CD4-positive, alpha-beta T cell (primary cell): ENCODE measurements at regions not wholly inside any gene's neighbourhood (a gene's known extent, or its start where the extent isn't known, plus 50 kb on each side); places are given as distances from the start of the nearest gene placed in this dataset.

Experiments
- ATAC-seq: fragments of 200-7000 bp; cut with Tn5 transposase; one replicate; pipeline ENCODE4 v1.10.0; 2022; ENCODE audit warnings: mild to moderate bottlenecking; ENCODE audit not compliant: poor library complexity
- CTCF ChIA-PET: fragments of 350-600 bp; sonication (Branson Sonifier 250); formaldehyde crosslinking; loops from one replicate; lab custom pipeline; 2021; ENCODE audit warnings: antibody characterized with exemption, inconsistent platforms; lab: Charles Lee
- POLR2A ChIA-PET: fragments of 350-600 bp; sonication (Branson Sonifier 250); formaldehyde crosslinking; loops from one replicate; lab custom pipeline; 2021; ENCODE audit warnings: antibody characterized with exemption, inconsistent platforms; lab: Charles Lee
- DNase-seq, 14 experiments: peaks; one replicate each; pipeline ENCODE4 v3.0.0-alpha.2; 2013 to 2020; ENCODE audit warnings: mixed read lengths in 2 of 14
- H3K27ac ChIP-seq, 2 donors: one replicate each; pipeline versions ENCODE4 v1.5.1 to v1.7.0; 2013; ENCODE audit warnings: low read length in 2 of 2, low read depth in 1 of 2, mild to moderate bottlenecking in 1 of 2
- H3K27me3 ChIP-seq, 2 experiments: 1 replicate in 1 of 2; 2 replicates in 1 of 2; pipeline versions ENCODE4 v1.6.1 to v1.7.0; 2013; ENCODE audit warnings: low read length in 2 of 2, control low read depth in 1 of 2, mild to moderate bottlenecking in 1 of 2, moderate library complexity in 1 of 2; ENCODE audit not compliant: insufficient read depth in 2 of 2, control insufficient read depth in 1 of 2
- H3K36me3 ChIP-seq: one replicate; pipeline ENCODE4 v1.6.1; 2013; ENCODE audit warnings: low read length, control low read depth; ENCODE audit not compliant: insufficient read depth
- H3K4me1 ChIP-seq: one replicate; pipeline ENCODE4 v1.6.1; 2013; ENCODE audit warnings: low read length, control low read depth; ENCODE audit not compliant: insufficient read depth
- H3K4me3 ChIP-seq: one replicate; pipeline ENCODE4 v1.5.1; 2013; ENCODE audit warnings: mild to moderate bottlenecking, low read length, moderate library complexity
- H3K9me3 ChIP-seq, 2 experiments: 1 replicate in 1 of 2; 2 replicates in 1 of 2; pipeline versions ENCODE4 v1.6.1 to v1.7.0; 2013; ENCODE audit warnings: low read length in 2 of 2, mild to moderate bottlenecking in 2 of 2, control low read depth in 1 of 2, moderate library complexity in 1 of 2; ENCODE audit not compliant: control insufficient read depth in 1 of 2, insufficient read depth in 1 of 2
- H3K27ac Mint-ChIP-seq: one replicate; pipeline ENCODE4 v1.8.0; 2020; ENCODE audit warnings: mixed read lengths
- H3K27me3 Mint-ChIP-seq: one replicate; pipeline ENCODE4 v1.8.0; 2021; ENCODE audit warnings: mixed read lengths
- H3K36me3 Mint-ChIP-seq: one replicate; pipeline ENCODE4 v1.8.0; 2021; ENCODE audit warnings: low read depth, mixed read lengths
- H3K4me1 Mint-ChIP-seq: one replicate; pipeline ENCODE4 v1.8.0; 2021; ENCODE audit warnings: low read depth, mixed read lengths
- H3K4me3 Mint-ChIP-seq: one replicate; pipeline ENCODE4 v1.8.0; 2020; ENCODE audit warnings: mild to moderate bottlenecking, mixed read lengths
- H3K9me3 Mint-ChIP-seq: one replicate; pipeline ENCODE4 v1.8.0; 2020; ENCODE audit warnings: mixed read lengths
- CTCF ChIP-seq: fragments of 200-600 bp; IDR thresholded peaks from one replicate; pipeline ENCODE4 v1.8.0; 2022; ENCODE audit warnings: antibody characterized with exemption, mild to moderate bottlenecking
- intact Hi-C, 2 experiments: fragments of 100-400 bp; cut with DNase I in 1 of 2; cut with micrococcal nuclease in 1 of 2; formaldehyde crosslinking; loops; one replicate each; pipeline versions ENCODE4 v1.15.1 to v1.9.0; 2023 to 2025; cut with DNase I, micrococcal nuclease

- no peaks in the 10 kb centered on the region for H3K4me1 Mint-ChIP-seq
- TF ChIP-seq CTCF = no peak
- no peaks in the 10 kb centered on the region for H3K9me3 Mint-ChIP-seq
- Histone ChIP-seq H3K27ac (no peak overlapping the region), H3K4me3 (no peak overlapping the region), H3K27me3 (no peaks in the 10 kb centered on the region), H3K9me3 (peaks cover 0 to 8% of the 10 kb centered on the region in 2 experiments), H3K4me1 (no peaks in the 10 kb centered on the region), H3K36me3 (no peaks in the 10 kb centered on the region)
- CTCF ChIA-PET = no interaction called here
- no peaks in the 10 kb centered on the region for H3K36me3 Mint-ChIP-seq
- DNase-seq (no peak), ATAC-seq (no peak)
- H3K27ac Mint-ChIP-seq = no peak overlapping the region
- POLR2A ChIA-PET = no interaction called here
- no peaks in the 10 kb centered on the region for H3K27me3 Mint-ChIP-seq
- intact Hi-C loops = no loop called here
- no peak overlapping the region for H3K4me3 Mint-ChIP-seq
Measured at GRCh38 chr5:116887104-116887503, 312.5 kb upstream of the SEMA6A start.

GRCh38 chr5:116885825-116886224 lies 311.2 kb upstream of the SEMA6A start:
- H3K27me3 ChIP-seq = no peaks in the 10 kb centered on the region
- Mint-ChIP-seq H3K4me3 (no peak overlapping the region), H3K4me1 (no peaks in the 10 kb centered on the region), H3K27ac (no peak overlapping the region), H3K27me3 (no peaks in the 10 kb centered on the region), H3K36me3 (no peaks in the 10 kb centered on the region), H3K9me3 (no peaks in the 10 kb centered on the region)
- H3K27ac ChIP-seq = no peak overlapping the region
- DNase-seq (no peak), ATAC-seq (no peak)
- H3K4me1 ChIP-seq = no peaks in the 10 kb centered on the region
- TF ChIP-seq CTCF = no peak
- no peaks in the 10 kb centered on the region for H3K36me3 ChIP-seq
- ChIA-PET POLR2A (no interaction called here), CTCF (no interaction called here)
- intact Hi-C loops = no loop called here
- H3K9me3 ChIP-seq = peaks cover 0 to 8% of the 10 kb centered on the region in 2 experiments
- no peak overlapping the region for H3K4me3 ChIP-seq

- H3K36me3 Mint-ChIP-seq = no peaks in the 10 kb centered on the region
- H3K4me3 Mint-ChIP-seq = no peak overlapping the region
Measured at GRCh38 chr5:116883875-116884274, 309.3 kb upstream of the SEMA6A start.

More at GRCh38 chr5:116883875-116884274, 309.3 kb upstream of the SEMA6A start:
- ATAC-seq = no peak
- Histone ChIP-seq H3K4me3 (no peak overlapping the region), H3K9me3 (peaks cover 0 to 6% of the 10 kb centered on the region in 2 experiments), H3K4me1 (no peaks in the 10 kb centered on the region), H3K36me3 (no peaks in the 10 kb centered on the region), H3K27me3 (no peaks in the 10 kb centered on the region), H3K27ac (no peak overlapping the region)
- TF ChIP-seq CTCF = no peak
- no peak for DNase-seq
- ChIA-PET CTCF (no interaction called here), POLR2A (no interaction called here)
- Mint-ChIP-seq H3K27ac (no peak overlapping the region), H3K9me3 (no peaks in the 10 kb centered on the region), H3K4me1 (no peaks in the 10 kb centered on the region), H3K27me3 (no peaks in the 10 kb centered on the region)
- intact Hi-C loops = no loop called here
